GM12878 (cell line): ENCODE measurements at regions not wholly inside any gene's neighbourhood (a gene's known extent, or its start where the extent isn't known, plus 50 kb on each side); places are given as distances from the start of the nearest gene placed in this dataset.

Experiments
- ATAC-seq: fragments of 200-7000 bp; cut with Tn5 transposase; 3 replicates; pipeline ENCODE4 v1.9.1; 2020; ENCODE audit warnings: mild to moderate bottlenecking, moderate library complexity
- BruUV-seq: library from RNA; stranded (reverse); fragments of 400-500 nt; replicated peaks from 2 replicates; lab custom pipeline; 2021; lab: Mats Ljungman, UMichigan
- CTCF ChIA-PET: fragments of 300-600 bp; sonication (Branson Sonifier 250); formaldehyde crosslinking; extraction: SDS; loops from one replicate; lab custom pipeline; 2021; ENCODE audit warnings: inconsistent platforms; lab: Yijun Ruan, JAX
- POLR2A ChIA-PET: fragments of 350-600 bp; formaldehyde crosslinking; extraction: SDS; loops from one replicate; lab custom pipeline; 2021; ENCODE audit warnings: inconsistent platforms; lab: Charles Lee
- RAD21 ChIA-PET: fragments of 300-600 bp; sonication (Branson Sonifier 250); formaldehyde crosslinking; loops from one replicate; lab custom pipeline; 2023; ENCODE audit warnings: antibody characterized with exemption; ENCODE audit not compliant: unreplicated experiment; lab: Charles Lee
- SMC1A ChIA-PET: fragments of 300-600 bp; sonication (Branson Sonifier 250); formaldehyde crosslinking; loops from one replicate; lab custom pipeline; 2023; ENCODE audit not compliant: unreplicated experiment, uncharacterized antibody; lab: Charles Lee
- DNase-seq: peaks from one replicate; pipeline ENCODE4 v3.0.0-alpha.2; 2011; ENCODE audit warnings: low read depth, low spot score
- FAIRE-seq: peaks from 3 replicates; lab custom pipeline; 2011; peaks lifted over from hg19 to GRCh38; lab: Jason Lieb, UNC
- H2AFZ ChIP-seq: 2 replicates; pipeline ENCODE4 v1.6.0; 2011; ENCODE audit warnings: low read depth, low read length, control low read depth; ENCODE audit not compliant: control insufficient read depth
- H3K27ac ChIP-seq: 2 replicates; pipeline ENCODE4 v1.5.1; 2011; ENCODE audit warnings: control low read depth; ENCODE audit not compliant: control insufficient read depth, insufficient read depth
- H3K27me3 ChIP-seq, 2 experiments: replicated peaks in 1 of 2; 2 replicates each; pipeline versions ENCODE4 v1.6.0 to v1.6.1; 2011; ENCODE audit warnings: low read length in 1 of 2; ENCODE audit not compliant: control insufficient read depth in 2 of 2, insufficient read depth in 2 of 2
- H3K36me3 ChIP-seq, 2 experiments: 2 replicates each; pipeline ENCODE4 v1.5.1; 2011; ENCODE audit warnings: low read length in 1 of 2; ENCODE audit not compliant: control insufficient read depth in 2 of 2, insufficient read depth in 2 of 2
- H3K4me1 ChIP-seq: 2 replicates; pipeline ENCODE4 v1.6.1; 2011; ENCODE audit warnings: mild to moderate bottlenecking, low read length, moderate library complexity, mixed read lengths; ENCODE audit not compliant: control insufficient read depth, insufficient read depth
- H3K4me2 ChIP-seq: 2 replicates; pipeline ENCODE4 v1.6.0; 2011; ENCODE audit warnings: control low read depth; ENCODE audit not compliant: control insufficient read depth, insufficient read depth
- H3K4me3 ChIP-seq: fragments of 200-600 bp; sonication (generic); 2 replicates; pipeline ENCODE4 v1.5.1; 2016
- H3K79me2 ChIP-seq: 2 replicates; pipeline ENCODE4 v1.6.0; 2011; ENCODE audit warnings: low read length; ENCODE audit not compliant: control insufficient read depth, insufficient read depth
- H3K9ac ChIP-seq: 2 replicates; pipeline ENCODE4 v1.8.0; 2011; ENCODE audit warnings: low read length, control low read depth, mixed read lengths; ENCODE audit not compliant: control insufficient read depth, insufficient read depth
- H3K9me3 ChIP-seq: replicated peaks from 3 replicates; pipeline ENCODE4 v1.5.1; 2011; ENCODE audit warnings: mild to moderate bottlenecking, low read length; ENCODE audit not compliant: control insufficient read depth, insufficient read depth
- H4K20me1 ChIP-seq: 2 replicates; pipeline ENCODE4 v1.6.0; 2011; ENCODE audit not compliant: control insufficient read depth, insufficient read depth
- BCL11A ChIP-seq: IDR thresholded peaks from 2 replicates; pipeline ENCODE4 v1.6.1; 2011; ENCODE audit warnings: low read depth, low read length
- GABPA ChIP-seq: IDR thresholded peaks from 2 replicates; pipeline ENCODE4 v1.6.1; 2014; ENCODE audit warnings: antibody characterized with exemption, low read depth, mild to moderate bottlenecking, inconsistent platforms
- RCOR1 ChIP-seq: conservative IDR thresholded peaks from 2 replicates; pipeline ENCODE4 v1.6.1; 2012; ENCODE audit warnings: low read depth, low read length, improper control_type of control experiment
- RFX5 ChIP-seq: IDR thresholded peaks from 2 replicates; pipeline ENCODE4 v1.6.1; 2011; ENCODE audit warnings: low read depth, low read length, improper control_type of control experiment
- ZBED1 ChIP-seq: IDR thresholded peaks from 2 replicates; pipeline ENCODE4 v1.6.1; 2016; ENCODE audit warnings: borderline replicate concordance
- WGBS: methylation state at CpG from one replicate; pipeline ENCODE4 v1.1.6; 2016; ENCODE audit warnings: low lambda C conversion rate; ENCODE audit not compliant: insufficient replicate concordance, insufficient coverage; ENCODE audit errors: missing lambda C conversion rate; 5-methylcytosine and 5-hydroxymethylcytosine counted together
- in situ Hi-C: fragments of 300-500 bp; cut with MboI; formaldehyde crosslinking; loops from 9 replicates; pipeline ENCODE4 v1.14.3; 2018; ENCODE audit warnings: mixed read lengths
- intact Hi-C: fragments of 100-400 bp; cut with micrococcal nuclease; formaldehyde crosslinking; loops from one replicate; pipeline ENCODE4 v1.14.2; 2022; ENCODE audit not compliant: unreplicated experiment
- TF ChIP-seq, protein P1 (sequence below): fragments of 450-650 bp; formaldehyde crosslinking; IDR thresholded peaks from 2 replicates; pipeline ENCODE4 v1.4.0; 2022; ENCODE audit warnings: mild to moderate bottlenecking, moderate library complexity
- TF ChIP-seq, protein P2 (sequence below): fragments of 450-650 bp; IDR thresholded peaks from 2 replicates; pipeline ENCODE4 v1.6.1; 2014; ENCODE audit warnings: mild to moderate bottlenecking

- Histone ChIP-seq H3K9me3 (no peaks in the 10 kb centered on the region; the same call in 1 of the 3 replicates), H3K9ac (no peak overlapping the region)
- no TSS peak for BruUV-seq
- TF ChIP-seq BCL11A (no peak), GABPA (no peak), RFX5 (no peak), RCOR1 (no peak), ZBED1 (no peak)
- TF ChIP-seq, protein P1, sequence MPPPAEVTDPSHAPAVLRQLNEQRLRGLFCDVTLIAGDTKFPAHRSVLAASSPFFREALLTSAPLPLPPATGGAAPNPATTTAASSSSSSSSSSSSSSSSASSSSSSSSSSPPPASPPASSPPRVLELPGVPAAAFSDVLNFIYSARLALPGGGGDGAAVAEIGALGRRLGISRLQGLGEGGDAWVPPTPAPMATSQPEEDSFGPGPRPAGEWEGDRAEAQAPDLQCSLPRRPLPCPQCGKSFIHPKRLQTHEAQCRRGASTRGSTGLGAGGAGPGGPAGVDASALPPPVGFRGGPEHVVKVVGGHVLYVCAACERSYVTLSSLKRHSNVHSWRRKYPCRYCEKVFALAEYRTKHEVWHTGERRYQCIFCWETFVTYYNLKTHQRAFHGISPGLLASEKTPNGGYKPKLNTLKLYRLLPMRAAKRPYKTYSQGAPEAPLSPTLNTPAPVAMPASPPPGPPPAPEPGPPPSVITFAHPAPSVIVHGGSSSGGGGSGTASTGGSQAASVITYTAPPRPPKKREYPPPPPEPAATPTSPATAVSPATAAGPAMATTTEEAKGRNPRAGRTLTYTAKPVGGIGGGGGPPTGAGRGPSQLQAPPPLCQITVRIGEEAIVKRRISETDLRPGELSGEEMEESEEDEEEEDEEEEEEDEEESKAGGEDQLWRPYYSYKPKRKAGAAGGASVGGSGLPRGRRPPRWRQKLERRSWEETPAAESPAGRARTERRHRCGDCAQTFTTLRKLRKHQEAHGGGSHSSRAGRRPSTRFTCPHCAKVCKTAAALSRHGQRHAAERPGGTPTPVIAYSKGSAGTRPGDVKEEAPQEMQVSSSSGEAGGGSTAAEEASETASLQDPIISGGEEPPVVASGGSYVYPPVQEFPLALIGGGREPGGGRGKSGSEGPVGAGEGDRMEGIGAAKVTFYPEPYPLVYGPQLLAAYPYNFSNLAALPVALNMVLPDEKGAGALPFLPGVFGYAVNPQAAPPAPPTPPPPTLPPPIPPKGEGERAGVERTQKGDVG (CRISPR knock-in tag) = no peak
- TF ChIP-seq, protein P2, sequence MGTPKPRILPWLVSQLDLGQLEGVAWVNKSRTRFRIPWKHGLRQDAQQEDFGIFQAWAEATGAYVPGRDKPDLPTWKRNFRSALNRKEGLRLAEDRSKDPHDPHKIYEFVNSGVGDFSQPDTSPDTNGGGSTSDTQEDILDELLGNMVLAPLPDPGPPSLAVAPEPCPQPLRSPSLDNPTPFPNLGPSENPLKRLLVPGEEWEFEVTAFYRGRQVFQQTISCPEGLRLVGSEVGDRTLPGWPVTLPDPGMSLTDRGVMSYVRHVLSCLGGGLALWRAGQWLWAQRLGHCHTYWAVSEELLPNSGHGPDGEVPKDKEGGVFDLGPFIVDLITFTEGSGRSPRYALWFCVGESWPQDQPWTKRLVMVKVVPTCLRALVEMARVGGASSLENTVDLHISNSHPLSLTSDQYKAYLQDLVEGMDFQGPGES = no peak
- TF ChIP-seq, all 136 proteins: peak for 0
- Histone ChIP-seq H3K79me2 (no peaks in the 10 kb centered on the region), H3K4me3 (no peak overlapping the region), H3K27me3 (no peaks in the 10 kb centered on the region), H3K27ac (no peak overlapping the region), H3K36me3 (no peaks in the 10 kb centered on the region), H3K4me1 (no peaks in the 10 kb centered on the region), H4K20me1 (no peaks in the 10 kb centered on the region), H2AFZ (no peak overlapping the region), H3K4me2 (no peak overlapping the region)
- POLR2A ChIA-PET = no interaction called here
- ATAC-seq (no peak), FAIRE-seq (no peak), DNase-seq (no peak)
- RAD21 ChIA-PET = no interaction called here
- intact Hi-C loops (no loop called here), in situ Hi-C loops (no loop called here)
- CTCF ChIA-PET = interaction anchor here (0.6 kb wide), 1 partner anchor 31 kb away, joined by 3 read pairs; no protein-coding TSS in a partner anchor
- SMC1A ChIA-PET = no interaction called here
- WGBS = 31% methylated on average over 8 of the region's 11 CpGs
Observed at GRCh38 chr10:130265542-130265941, 129.4 kb downstream of the GLRX3 start.
